ENCODE measurements at regions not wholly inside any gene's neighbourhood (a gene's known extent, or its start where the extent isn't known, plus 50 kb on each side); places are given as distances from the start of the nearest gene placed in this dataset.

DNA sequence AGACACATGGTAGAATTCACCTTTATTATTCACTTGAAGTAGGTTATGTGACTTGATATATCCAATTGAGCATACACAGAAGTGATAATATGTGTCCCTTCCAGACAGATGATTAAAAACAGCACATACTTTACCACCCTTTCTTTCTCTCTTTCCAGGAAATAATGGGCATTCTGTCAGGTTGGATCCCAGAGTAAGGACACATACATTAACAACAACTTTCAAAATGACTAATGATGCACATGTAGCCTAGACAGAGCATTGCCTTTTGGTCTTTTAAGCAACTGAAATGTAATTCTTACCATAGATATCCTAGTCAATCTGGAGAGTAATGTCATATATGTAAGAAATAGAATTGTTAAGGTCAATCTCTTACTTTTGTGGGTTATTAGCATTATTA, 1748.7 kb downstream of the EFNA5 start:
- Histone ChIP-seq H3K27me3 (ENCODE audit: control insufficient read depth, insufficient read depth, low read length) (no peaks in the 10 kb centered on the region), H3K4me3 (ENCODE audit: low read depth, low read length) (no peak overlapping the region), H3K9me3 (ENCODE audit: control insufficient read depth, insufficient read depth, low read length) (no peaks in the 10 kb centered on the region), H3K27ac (ENCODE audit: low read depth, low read length) (no peak overlapping the region)
- DNase-seq (ENCODE audit: low read depth, low spot score): no peak
- TF ChIP-seq CTCF (IDR thresholded peaks at IDR 0.05; ENCODE audit: low read depth, low read length): no peak
- ChIA-PET POLR2A (no interaction called here), CTCF (no interaction called here)

DNA sequence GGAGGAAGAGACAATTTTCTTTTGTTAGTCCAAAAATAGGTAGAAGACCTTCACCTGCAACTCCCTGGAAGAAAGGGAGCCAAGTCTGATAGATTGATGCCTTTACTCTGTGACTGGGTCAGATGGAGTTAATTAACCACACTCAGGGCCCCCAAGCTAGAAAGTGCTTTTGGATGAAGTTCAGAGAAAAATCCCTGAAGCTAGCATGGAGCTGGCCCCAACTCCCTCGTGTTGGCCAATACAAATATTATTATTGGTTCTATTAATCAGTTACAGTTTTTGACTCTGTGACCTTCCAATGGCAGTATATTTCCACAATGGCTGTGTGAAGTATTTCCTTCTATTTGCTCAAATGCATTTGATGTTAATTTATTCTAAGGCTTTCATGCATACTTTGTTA, 1753.5 kb downstream of the EFNA5 start:
- CTCF ChIA-PET: no interaction called here

GRCh38 chr5:105907016-105907415, 1763.7 kb downstream of the EFNA5 start:
- no peaks in the 10 kb centered on the region for H3K27me3 ChIP-seq (ENCODE audit: control insufficient read depth, insufficient read depth, low read length)

More for the DNA sequence above, 1753.5 kb downstream of the EFNA5 start:
- DNase-seq (ENCODE audit: low read depth, low spot score): no peak
- H3K27me3 ChIP-seq (ENCODE audit: control insufficient read depth, insufficient read depth, low read length): no peaks in the 10 kb centered on the region
- no peak for TF ChIP-seq CTCF (IDR thresholded peaks at IDR 0.05; ENCODE audit: low read depth, low read length)
- POLR2A ChIA-PET: no interaction called here
- no peak overlapping the region for H3K27ac ChIP-seq (ENCODE audit: low read depth, low read length)
- no peak overlapping the region for H3K4me3 ChIP-seq (ENCODE audit: low read depth, low read length)
- H3K9me3 ChIP-seq (ENCODE audit: control insufficient read depth, insufficient read depth, low read length): no peaks in the 10 kb centered on the region

DNA sequence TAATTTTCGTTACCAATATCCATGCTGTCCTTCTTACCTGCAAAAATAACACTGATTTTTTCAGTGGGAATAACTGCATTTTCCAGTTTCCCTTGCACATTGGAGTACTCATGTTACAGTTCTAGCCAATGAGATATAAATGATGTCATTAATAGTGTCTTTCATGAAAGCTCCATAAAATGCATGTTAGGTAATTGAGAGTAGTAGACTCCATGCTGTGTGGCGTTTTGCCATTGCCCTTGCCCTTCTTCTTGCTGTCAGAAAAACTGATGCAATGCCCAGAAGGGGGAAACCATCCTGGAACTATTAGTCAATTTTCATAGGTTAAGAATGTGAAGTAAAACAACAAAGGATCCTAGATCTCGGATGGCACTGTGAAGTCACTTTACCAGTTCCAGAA, 1765.3 kb downstream of the EFNA5 start:
- Histone ChIP-seq H3K27me3 (ENCODE audit: control insufficient read depth, insufficient read depth, low read length) (no peaks in the 10 kb centered on the region), H3K9me3 (ENCODE audit: control insufficient read depth, insufficient read depth, low read length) (no peaks in the 10 kb centered on the region), H3K4me3 (ENCODE audit: low read depth, low read length) (no peak overlapping the region), H3K27ac (ENCODE audit: low read depth, low read length) (no peak overlapping the region)
- no peak for TF ChIP-seq CTCF (IDR thresholded peaks at IDR 0.05; ENCODE audit: low read depth, low read length)
- POLR2A ChIA-PET: no interaction called here
- no peak for DNase-seq (ENCODE audit: low read depth, low spot score)
- CTCF ChIA-PET: no interaction called here

More at GRCh38 chr5:105907016-105907415, 1763.7 kb downstream of the EFNA5 start:
- DNase-seq (ENCODE audit: low read depth, low spot score): no peak
- no peak for TF ChIP-seq CTCF (IDR thresholded peaks at IDR 0.05; ENCODE audit: low read depth, low read length)
- POLR2A ChIA-PET: no interaction called here
- no peaks in the 10 kb centered on the region for H3K9me3 ChIP-seq (ENCODE audit: control insufficient read depth, insufficient read depth, low read length)
- no peak overlapping the region for H3K4me3 ChIP-seq (ENCODE audit: low read depth, low read length)
- CTCF ChIA-PET: no interaction called here
- H3K27ac ChIP-seq (ENCODE audit: low read depth, low read length): no peak overlapping the region

GRCh38 chr5:105903069-105903468, 1767.7 kb downstream of the EFNA5 start:
- no peak for DNase-seq (ENCODE audit: low read depth, low spot score)
- CTCF ChIA-PET: interaction anchor here (0.7 kb wide), 1 partner anchor 1748 kb away, joined by 3 read pairs; no protein-coding TSS in a partner anchor
- POLR2A ChIA-PET: no interaction called here
- TF ChIP-seq CTCF (IDR thresholded peaks at IDR 0.05; ENCODE audit: low read depth, low read length): no peak
- H3K27me3 ChIP-seq (ENCODE audit: control insufficient read depth, insufficient read depth, low read length): no peaks in the 10 kb centered on the region
- no peak overlapping the region for H3K27ac ChIP-seq (ENCODE audit: low read depth, low read length)
- no peak overlapping the region for H3K4me3 ChIP-seq (ENCODE audit: low read depth, low read length)
- no peaks in the 10 kb centered on the region for H3K9me3 ChIP-seq (ENCODE audit: control insufficient read depth, insufficient read depth, low read length)
